WTC11 (cell line): ENCODE measurements at regions not wholly inside any gene's neighbourhood (a gene's known extent, or its start where the extent isn't known, plus 50 kb on each side); places are given as distances from the start of the nearest gene placed in this dataset.

Experiments used
- ATAC-seq: fragments of 200-7000 bp; cut with Tn5 transposase; 2 replicates; pipeline ENCODE4 v1.10.0; 2021; ENCODE audit warnings: mild to moderate bottlenecking, moderate library complexity
- CTCF ChIA-PET: fragments of 300-600 bp; sonication (Branson Sonifier 250); formaldehyde crosslinking; loops from one replicate; lab custom pipeline; 2021; ENCODE audit warnings: antibody characterized with exemption; lab: Charles Lee
- POLR2A ChIA-PET: fragments of 350-600 bp; sonication (Branson Sonifier 250); formaldehyde crosslinking; loops from one replicate; lab custom pipeline; 2021; ENCODE audit warnings: antibody characterized with exemption; lab: Charles Lee
- DNase-seq: peaks from one replicate; pipeline ENCODE4 v3.0.0; 2021; ENCODE audit warnings: low spot score
- H3K27ac Mint-ChIP-seq: 2 replicates; pipeline ENCODE4 v1.8.0; 2021; ENCODE audit warnings: mixed read lengths
- H3K27me3 Mint-ChIP-seq: 2 replicates; pipeline ENCODE4 v1.8.0; 2021; ENCODE audit warnings: low read depth, mild to moderate bottlenecking, moderate library complexity, mixed read lengths
- H3K36me3 Mint-ChIP-seq: 2 replicates; pipeline ENCODE4 v1.8.0; 2021; ENCODE audit warnings: mixed read lengths
- H3K4me1 Mint-ChIP-seq: 2 replicates; pipeline ENCODE4 v1.8.0; 2022; ENCODE audit warnings: mixed read lengths
- H3K4me3 Mint-ChIP-seq: 2 replicates; pipeline ENCODE4 v1.8.0; 2021; ENCODE audit warnings: mild to moderate bottlenecking, moderate library complexity, mixed read lengths
- H3K9me3 Mint-ChIP-seq: 2 replicates; pipeline ENCODE4 v1.8.0; 2021; ENCODE audit warnings: mixed read lengths
- ATF1 ChIP-seq: sonication (generic); formaldehyde crosslinking; IDR thresholded peaks from 2 replicates; pipeline ENCODE4 v1.8.1; 2023; ENCODE audit warnings: mild to moderate bottlenecking, moderate library complexity, missing genetic modification reagents
- EMX1 ChIP-seq: fragments of 250-450 bp; sonication (Bioruptor Pico); IDR thresholded peaks from 2 replicates; pipeline ENCODE4 v1.8.0; 2021; ENCODE audit warnings: mild to moderate bottlenecking
- FOXJ3 ChIP-seq: sonication (generic); formaldehyde crosslinking; IDR thresholded peaks from 2 replicates; pipeline ENCODE4 v1.9.0; 2021; ENCODE audit warnings: missing genetic modification reagents, mild to moderate bottlenecking, borderline replicate concordance
- RORB ChIP-seq: fragments of 250-450 bp; sonication (Bioruptor Pico); IDR thresholded peaks from 2 replicates; pipeline ENCODE4 v1.9.0; 2021; ENCODE audit warnings: mild to moderate bottlenecking
- ZBTB21 ChIP-seq: sonication (generic); formaldehyde crosslinking; IDR thresholded peaks from 2 replicates; pipeline ENCODE4 v1.8.1; 2023; ENCODE audit warnings: mild to moderate bottlenecking, missing genetic modification reagents, borderline replicate concordance
- ZNF121 ChIP-seq: sonication (generic); formaldehyde crosslinking; IDR thresholded peaks from 2 replicates; pipeline ENCODE4 v1.8.0; 2023; ENCODE audit warnings: missing genetic modification reagents
- ZNF138 ChIP-seq: sonication (generic); formaldehyde crosslinking; conservative IDR thresholded peaks from 2 replicates; pipeline ENCODE4 v1.8.1; 2022; ENCODE audit warnings: mild to moderate bottlenecking, moderate library complexity, missing genetic modification reagents
- ZNF416 ChIP-seq: fragments of 250-450 bp; sonication (Bioruptor Pico); IDR thresholded peaks from 2 replicates; pipeline ENCODE4 v1.9.0; 2021; ENCODE audit warnings: mild to moderate bottlenecking, inconsistent platforms
- TF ChIP-seq, protein P1 (sequence below): sonication (generic); formaldehyde crosslinking; IDR thresholded peaks from 2 replicates; pipeline ENCODE4 v1.8.1; 2023; ENCODE audit warnings: mild to moderate bottlenecking, missing genetic modification reagents, moderate library complexity
- TF ChIP-seq, protein P2 (sequence below): sonication (generic); formaldehyde crosslinking; IDR thresholded peaks from 2 replicates; pipeline ENCODE4 v1.8.0; 2022; ENCODE audit warnings: mild to moderate bottlenecking, missing genetic modification reagents
- TF ChIP-seq, protein P3 (sequence below): sonication (generic); formaldehyde crosslinking; IDR thresholded peaks from 2 replicates; pipeline ENCODE4 v1.8.1; 2023; ENCODE audit warnings: mild to moderate bottlenecking, missing genetic modification reagents, moderate library complexity
- TF ChIP-seq, protein P4 (sequence below): sonication (generic); formaldehyde crosslinking; IDR thresholded peaks from 2 replicates; pipeline ENCODE4 v1.8.1; 2023; ENCODE audit warnings: mild to moderate bottlenecking, missing genetic modification reagents
- TF ChIP-seq, protein P5 (sequence below): sonication (generic); formaldehyde crosslinking; IDR thresholded peaks from 2 replicates; pipeline ENCODE4 v1.8.1; 2022; ENCODE audit warnings: missing genetic modification reagents, borderline replicate concordance
- TF ChIP-seq, protein P6 (sequence below): sonication (generic); formaldehyde crosslinking; IDR thresholded peaks from 2 replicates; pipeline ENCODE4 v1.8.0; 2022; ENCODE audit warnings: mild to moderate bottlenecking, missing genetic modification reagents
- TF ChIP-seq, protein P7 (sequence below): sonication (generic); formaldehyde crosslinking; IDR thresholded peaks from 2 replicates; pipeline ENCODE4 v1.8.1; 2023; ENCODE audit warnings: mild to moderate bottlenecking, missing genetic modification reagents, borderline replicate concordance
- TF ChIP-seq, protein P8 (sequence below): fragments of 250-450 bp; sonication (Bioruptor Pico); conservative IDR thresholded peaks from 2 replicates; pipeline ENCODE4 v1.9.0; 2021; ENCODE audit warnings: mild to moderate bottlenecking

DNA sequence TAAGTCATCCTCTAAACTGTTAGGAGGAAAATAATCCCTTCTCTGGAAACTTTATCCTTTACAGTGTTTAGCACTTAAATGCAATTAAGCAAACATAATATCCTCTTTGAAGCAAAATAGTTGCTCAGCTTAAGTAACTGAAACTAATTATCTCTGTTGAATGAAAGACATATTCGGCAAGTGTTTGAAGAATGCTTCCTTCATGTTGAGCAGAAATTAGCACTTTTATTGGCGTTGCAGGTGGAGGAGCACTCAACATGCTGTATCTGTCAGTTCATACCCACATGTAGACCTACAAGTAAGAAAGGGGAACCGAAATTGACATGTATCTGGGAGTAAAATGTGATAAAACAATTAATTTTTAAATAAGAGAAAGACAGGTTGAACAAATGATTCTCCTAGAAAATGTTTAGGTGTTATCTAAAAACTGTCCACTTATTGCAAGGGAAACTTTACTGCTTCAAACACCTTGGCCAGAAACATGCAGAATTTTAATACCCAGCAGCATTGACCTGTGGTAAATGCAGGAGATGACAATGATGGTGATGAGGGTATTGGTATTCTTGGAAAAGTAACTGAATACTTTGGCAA is 987.0 kb upstream of the MAP3K7 start:
- Mint-ChIP-seq H3K4me3 (no peak overlapping the region), H3K36me3 (no peaks in the 10 kb centered on the region), H3K27me3 (no peaks in the 10 kb centered on the region), H3K27ac (no peak overlapping the region), H3K4me1 (peaks cover 3% of the 10 kb centered on the region), H3K9me3 (no peaks in the 10 kb centered on the region)
- CTCF ChIA-PET = no interaction called here
- ATAC-seq (no peak), DNase-seq (no peak)
- TF ChIP-seq, protein P1, sequence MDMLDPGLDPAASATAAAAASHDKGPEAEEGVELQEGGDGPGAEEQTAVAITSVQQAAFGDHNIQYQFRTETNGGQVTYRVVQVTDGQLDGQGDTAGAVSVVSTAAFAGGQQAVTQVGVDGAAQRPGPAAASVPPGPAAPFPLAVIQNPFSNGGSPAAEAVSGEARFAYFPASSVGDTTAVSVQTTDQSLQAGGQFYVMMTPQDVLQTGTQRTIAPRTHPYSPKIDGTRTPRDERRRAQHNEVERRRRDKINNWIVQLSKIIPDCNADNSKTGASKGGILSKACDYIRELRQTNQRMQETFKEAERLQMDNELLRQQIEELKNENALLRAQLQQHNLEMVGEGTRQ (CRISPR knock-in tag) = no peak
- TF ChIP-seq RORB (CRISPR knock-in tag) (no peak), EMX1 (no peak), ATF1 (CRISPR knock-in tag) (no peak), ZNF416 (no peak)
- POLR2A ChIA-PET = no interaction called here

DNA sequence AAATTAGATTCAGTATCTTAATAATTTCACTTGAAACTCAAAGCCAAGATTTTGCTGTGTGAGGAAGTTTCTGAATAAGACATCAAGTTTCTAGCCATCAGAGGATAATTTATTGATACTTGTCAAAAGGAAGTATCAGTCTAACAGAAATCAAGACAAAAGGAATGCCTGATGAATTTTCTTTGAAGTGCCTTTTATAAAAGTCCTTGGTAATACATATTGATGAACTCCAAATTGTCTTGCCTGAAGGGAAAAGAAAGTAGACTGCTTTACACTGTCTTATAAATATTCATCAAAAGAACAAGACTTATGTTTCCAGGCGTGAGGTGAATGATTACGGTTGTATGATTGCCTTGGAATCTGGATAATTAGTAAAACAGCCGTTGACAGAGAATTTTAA is 986.0 kb upstream of the MAP3K7 start:
- peaks cover 3% of the 10 kb centered on the region for H3K4me1 Mint-ChIP-seq
- DNase-seq = no peak
- no peaks in the 10 kb centered on the region for H3K9me3 Mint-ChIP-seq
- POLR2A ChIA-PET = no interaction called here
- ATAC-seq = no peak
- TF ChIP-seq, protein P1 (CRISPR knock-in tag) = no peak
- TF ChIP-seq ZNF416 (no peak), ZBTB21 (CRISPR knock-in tag) (no peak)
- TF ChIP-seq, protein P2, sequence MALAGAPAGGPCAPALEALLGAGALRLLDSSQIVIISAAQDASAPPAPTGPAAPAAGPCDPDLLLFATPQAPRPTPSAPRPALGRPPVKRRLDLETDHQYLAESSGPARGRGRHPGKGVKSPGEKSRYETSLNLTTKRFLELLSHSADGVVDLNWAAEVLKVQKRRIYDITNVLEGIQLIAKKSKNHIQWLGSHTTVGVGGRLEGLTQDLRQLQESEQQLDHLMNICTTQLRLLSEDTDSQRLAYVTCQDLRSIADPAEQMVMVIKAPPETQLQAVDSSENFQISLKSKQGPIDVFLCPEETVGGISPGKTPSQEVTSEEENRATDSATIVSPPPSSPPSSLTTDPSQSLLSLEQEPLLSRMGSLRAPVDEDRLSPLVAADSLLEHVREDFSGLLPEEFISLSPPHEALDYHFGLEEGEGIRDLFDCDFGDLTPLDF = no peak
- TF ChIP-seq, protein P3, sequence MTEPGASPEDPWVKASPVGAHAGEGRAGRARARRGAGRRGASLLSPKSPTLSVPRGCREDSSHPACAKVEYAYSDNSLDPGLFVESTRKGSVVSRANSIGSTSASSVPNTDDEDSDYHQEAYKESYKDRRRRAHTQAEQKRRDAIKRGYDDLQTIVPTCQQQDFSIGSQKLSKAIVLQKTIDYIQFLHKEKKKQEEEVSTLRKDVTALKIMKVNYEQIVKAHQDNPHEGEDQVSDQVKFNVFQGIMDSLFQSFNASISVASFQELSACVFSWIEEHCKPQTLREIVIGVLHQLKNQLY = no peak
- TF ChIP-seq, protein P4, sequence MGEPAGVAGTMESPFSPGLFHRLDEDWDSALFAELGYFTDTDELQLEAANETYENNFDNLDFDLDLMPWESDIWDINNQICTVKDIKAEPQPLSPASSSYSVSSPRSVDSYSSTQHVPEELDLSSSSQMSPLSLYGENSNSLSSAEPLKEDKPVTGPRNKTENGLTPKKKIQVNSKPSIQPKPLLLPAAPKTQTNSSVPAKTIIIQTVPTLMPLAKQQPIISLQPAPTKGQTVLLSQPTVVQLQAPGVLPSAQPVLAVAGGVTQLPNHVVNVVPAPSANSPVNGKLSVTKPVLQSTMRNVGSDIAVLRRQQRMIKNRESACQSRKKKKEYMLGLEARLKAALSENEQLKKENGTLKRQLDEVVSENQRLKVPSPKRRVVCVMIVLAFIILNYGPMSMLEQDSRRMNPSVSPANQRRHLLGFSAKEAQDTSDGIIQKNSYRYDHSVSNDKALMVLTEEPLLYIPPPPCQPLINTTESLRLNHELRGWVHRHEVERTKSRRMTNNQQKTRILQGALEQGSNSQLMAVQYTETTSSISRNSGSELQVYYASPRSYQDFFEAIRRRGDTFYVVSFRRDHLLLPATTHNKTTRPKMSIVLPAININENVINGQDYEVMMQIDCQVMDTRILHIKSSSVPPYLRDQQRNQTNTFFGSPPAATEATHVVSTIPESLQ (CRISPR knock-in tag) = no peak
- TF ChIP-seq, protein P5, sequence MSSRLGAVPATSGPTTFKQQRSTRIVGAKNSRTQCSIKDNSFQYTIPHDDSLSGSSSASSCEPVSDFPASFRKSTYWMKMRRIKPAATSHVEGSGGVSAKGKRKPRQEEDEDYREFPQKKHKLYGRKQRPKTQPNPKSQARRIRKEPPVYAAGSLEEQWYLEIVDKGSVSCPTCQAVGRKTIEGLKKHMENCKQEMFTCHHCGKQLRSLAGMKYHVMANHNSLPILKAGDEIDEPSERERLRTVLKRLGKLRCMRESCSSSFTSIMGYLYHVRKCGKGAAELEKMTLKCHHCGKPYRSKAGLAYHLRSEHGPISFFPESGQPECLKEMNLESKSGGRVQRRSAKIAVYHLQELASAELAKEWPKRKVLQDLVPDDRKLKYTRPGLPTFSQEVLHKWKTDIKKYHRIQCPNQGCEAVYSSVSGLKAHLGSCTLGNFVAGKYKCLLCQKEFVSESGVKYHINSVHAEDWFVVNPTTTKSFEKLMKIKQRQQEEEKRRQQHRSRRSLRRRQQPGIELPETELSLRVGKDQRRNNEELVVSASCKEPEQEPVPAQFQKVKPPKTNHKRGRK (CRISPR knock-in tag) = no peak
- H3K36me3 Mint-ChIP-seq = no peaks in the 10 kb centered on the region
- CTCF ChIA-PET = no interaction called here
- H3K27me3 Mint-ChIP-seq = no peaks in the 10 kb centered on the region
- no peak overlapping the region for H3K4me3 Mint-ChIP-seq
- no peak overlapping the region for H3K27ac Mint-ChIP-seq

DNA sequence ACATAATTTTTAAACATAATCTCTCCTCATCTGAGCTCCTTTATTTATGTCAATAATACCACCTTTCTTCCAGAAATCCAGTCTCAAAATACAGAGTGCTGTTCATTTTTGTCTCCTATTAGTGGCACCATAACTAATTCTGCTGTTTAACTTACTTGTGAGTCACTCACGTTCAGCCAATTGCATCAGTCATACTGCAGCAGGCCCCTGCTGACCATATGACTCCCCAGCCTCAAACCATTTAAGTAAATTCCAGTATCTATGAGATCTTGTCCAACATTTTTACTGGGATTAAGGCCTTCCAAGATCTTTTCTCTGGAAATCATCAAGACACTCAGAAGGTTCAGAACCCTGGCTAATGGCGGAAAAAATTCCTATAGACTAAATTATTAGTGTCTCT is 982.2 kb upstream of the MAP3K7 start:
- Mint-ChIP-seq H3K9me3 (no peaks in the 10 kb centered on the region), H3K4me3 (no peak overlapping the region), H3K36me3 (no peaks in the 10 kb centered on the region), H3K27ac (no peak overlapping the region), H3K27me3 (no peaks in the 10 kb centered on the region), H3K4me1 (peaks cover 3% of the 10 kb centered on the region)
- DNase-seq (no peak), ATAC-seq (no peak)
- ChIA-PET CTCF (no interaction called here), POLR2A (no interaction called here)
- TF ChIP-seq ZNF138 (CRISPR knock-in tag) = no peak
- no peak for TF ChIP-seq ATF1 (CRISPR knock-in tag)
- TF ChIP-seq, protein P6, sequence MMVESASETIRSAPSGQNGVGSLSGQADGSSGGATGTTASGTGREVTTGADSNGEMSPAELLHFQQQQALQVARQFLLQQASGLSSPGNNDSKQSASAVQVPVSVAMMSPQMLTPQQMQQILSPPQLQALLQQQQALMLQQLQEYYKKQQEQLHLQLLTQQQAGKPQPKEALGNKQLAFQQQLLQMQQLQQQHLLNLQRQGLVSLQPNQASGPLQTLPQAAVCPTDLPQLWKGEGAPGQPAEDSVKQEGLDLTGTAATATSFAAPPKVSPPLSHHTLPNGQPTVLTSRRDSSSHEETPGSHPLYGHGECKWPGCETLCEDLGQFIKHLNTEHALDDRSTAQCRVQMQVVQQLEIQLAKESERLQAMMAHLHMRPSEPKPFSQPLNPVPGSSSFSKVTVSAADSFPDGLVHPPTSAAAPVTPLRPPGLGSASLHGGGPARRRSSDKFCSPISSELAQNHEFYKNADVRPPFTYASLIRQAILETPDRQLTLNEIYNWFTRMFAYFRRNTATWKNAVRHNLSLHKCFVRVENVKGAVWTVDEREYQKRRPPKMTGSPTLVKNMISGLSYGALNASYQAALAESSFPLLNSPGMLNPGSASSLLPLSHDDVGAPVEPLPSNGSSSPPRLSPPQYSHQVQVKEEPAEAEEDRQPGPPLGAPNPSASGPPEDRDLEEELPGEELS (CRISPR knock-in tag) = no peak
- TF ChIP-seq ZNF121 = no peak
- TF ChIP-seq, protein P7, sequence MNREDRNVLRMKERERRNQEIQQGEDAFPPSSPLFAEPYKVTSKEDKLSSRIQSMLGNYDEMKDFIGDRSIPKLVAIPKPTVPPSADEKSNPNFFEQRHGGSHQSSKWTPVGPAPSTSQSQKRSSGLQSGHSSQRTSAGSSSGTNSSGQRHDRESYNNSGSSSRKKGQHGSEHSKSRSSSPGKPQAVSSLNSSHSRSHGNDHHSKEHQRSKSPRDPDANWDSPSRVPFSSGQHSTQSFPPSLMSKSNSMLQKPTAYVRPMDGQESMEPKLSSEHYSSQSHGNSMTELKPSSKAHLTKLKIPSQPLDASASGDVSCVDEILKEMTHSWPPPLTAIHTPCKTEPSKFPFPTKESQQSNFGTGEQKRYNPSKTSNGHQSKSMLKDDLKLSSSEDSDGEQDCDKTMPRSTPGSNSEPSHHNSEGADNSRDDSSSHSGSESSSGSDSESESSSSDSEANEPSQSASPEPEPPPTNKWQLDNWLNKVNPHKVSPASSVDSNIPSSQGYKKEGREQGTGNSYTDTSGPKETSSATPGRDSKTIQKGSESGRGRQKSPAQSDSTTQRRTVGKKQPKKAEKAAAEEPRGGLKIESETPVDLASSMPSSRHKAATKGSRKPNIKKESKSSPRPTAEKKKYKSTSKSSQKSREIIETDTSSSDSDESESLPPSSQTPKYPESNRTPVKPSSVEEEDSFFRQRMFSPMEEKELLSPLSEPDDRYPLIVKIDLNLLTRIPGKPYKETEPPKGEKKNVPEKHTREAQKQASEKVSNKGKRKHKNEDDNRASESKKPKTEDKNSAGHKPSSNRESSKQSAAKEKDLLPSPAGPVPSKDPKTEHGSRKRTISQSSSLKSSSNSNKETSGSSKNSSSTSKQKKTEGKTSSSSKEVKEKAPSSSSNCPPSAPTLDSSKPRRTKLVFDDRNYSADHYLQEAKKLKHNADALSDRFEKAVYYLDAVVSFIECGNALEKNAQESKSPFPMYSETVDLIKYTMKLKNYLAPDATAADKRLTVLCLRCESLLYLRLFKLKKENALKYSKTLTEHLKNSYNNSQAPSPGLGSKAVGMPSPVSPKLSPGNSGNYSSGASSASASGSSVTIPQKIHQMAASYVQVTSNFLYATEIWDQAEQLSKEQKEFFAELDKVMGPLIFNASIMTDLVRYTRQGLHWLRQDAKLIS (CRISPR knock-in tag) = no peak
- TF ChIP-seq, protein P8, sequence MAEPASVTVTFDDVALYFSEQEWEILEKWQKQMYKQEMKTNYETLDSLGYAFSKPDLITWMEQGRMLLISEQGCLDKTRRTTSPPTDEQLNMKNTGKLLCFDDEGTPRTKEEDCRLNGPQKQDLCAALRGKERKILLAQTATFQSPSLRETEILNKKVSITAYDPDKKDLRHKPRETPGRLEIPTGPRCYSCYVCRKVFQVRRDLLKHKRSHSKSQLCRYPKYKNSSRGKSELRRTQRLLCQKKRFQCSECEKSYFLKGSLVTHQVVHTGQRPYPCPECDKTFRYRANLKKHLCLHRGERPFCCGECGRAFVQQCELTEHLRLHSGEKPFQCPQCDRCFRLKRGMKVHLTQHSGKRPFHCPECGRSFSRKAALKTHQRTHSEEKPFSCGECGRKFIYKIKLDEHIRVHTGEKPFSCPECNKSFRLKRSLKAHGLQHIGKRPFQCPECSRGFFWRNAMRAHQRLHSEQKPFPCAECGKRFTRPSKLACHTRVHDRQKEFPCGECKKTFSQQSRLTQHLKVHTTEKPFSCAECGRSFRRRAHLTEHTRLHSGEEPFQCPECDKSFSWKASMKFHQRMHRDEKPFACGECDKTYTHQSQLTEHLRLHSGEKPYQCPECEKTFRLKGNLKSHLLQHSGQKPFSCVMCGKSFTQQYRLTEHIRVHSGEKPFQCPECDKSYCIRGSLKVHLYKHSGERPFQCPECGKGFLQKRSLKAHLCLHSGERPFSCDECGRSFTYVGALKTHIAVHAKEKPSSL (CRISPR knock-in tag) = no peak
- TF ChIP-seq FOXJ3 (CRISPR knock-in tag) = no peak
